Heart left ventricle (tissue), 13 donors: ENCODE measurements at regions not wholly inside any gene's neighbourhood (a gene's known extent, or its start where the extent isn't known, plus 50 kb on each side); places are given as distances from the start of the nearest gene placed in this dataset.

Source experiments
- POLR2A ChIP-seq, 2 donors: fragments of 450-650 bp; IDR thresholded peaks; one replicate each; pipeline ENCODE4 v1.6.1; 2017; ENCODE audit warnings: antibody characterized with exemption in 2 of 2, mild to moderate bottlenecking in 2 of 2, moderate library complexity in 2 of 2
- TF ChIP-seq, protein P1 (sequence below), 12 donors: fragments of 200-600 bp; sonication (generic) in 4 of 12; IDR thresholded peaks; one replicate each; pipeline versions ENCODE4 v1.5.0 to v1.8.0; 2018 to 2022; ENCODE audit warnings: antibody characterized with exemption in 12 of 12, mild to moderate bottlenecking in 5 of 12
- donor health status: ischemic (EF 13 %, LVEDD 7.1; RV severe dilation, severe dysfunction).
- donor health status: DM: no; HTN: yes; CAD: no.
- donor health status: DM: no; HTN: no; CAD: no.
- donor health status: ischemic (EF 25% LVEDD 6.9; RV normal size, moderate dysfunction).
- donor health status: ischemic (EF 25% LVEDD 5.7; RV mildly dilated, moderate dysfunction).
- donor health status: ischemic (EF 35%, LVEDD 5.7; RV mildly dilated, moderate dysfunction).
- donor health status: nonischemic (EF 11% LVEDD 7.7; RV severe dilation, severe dysfunction).
- donor health status: DM: yes; HTN: yes; CAD: no.
- donor health status: PGD.
- donor health status: ischemic (EF 29% LVEDD 5.4; RV normal size, mild dysfunction).
- donor health status: nonischemic (EF 23%, LVEDD 6.1; RV moderate dilation, normal function).

- TF ChIP-seq, protein P1, sequence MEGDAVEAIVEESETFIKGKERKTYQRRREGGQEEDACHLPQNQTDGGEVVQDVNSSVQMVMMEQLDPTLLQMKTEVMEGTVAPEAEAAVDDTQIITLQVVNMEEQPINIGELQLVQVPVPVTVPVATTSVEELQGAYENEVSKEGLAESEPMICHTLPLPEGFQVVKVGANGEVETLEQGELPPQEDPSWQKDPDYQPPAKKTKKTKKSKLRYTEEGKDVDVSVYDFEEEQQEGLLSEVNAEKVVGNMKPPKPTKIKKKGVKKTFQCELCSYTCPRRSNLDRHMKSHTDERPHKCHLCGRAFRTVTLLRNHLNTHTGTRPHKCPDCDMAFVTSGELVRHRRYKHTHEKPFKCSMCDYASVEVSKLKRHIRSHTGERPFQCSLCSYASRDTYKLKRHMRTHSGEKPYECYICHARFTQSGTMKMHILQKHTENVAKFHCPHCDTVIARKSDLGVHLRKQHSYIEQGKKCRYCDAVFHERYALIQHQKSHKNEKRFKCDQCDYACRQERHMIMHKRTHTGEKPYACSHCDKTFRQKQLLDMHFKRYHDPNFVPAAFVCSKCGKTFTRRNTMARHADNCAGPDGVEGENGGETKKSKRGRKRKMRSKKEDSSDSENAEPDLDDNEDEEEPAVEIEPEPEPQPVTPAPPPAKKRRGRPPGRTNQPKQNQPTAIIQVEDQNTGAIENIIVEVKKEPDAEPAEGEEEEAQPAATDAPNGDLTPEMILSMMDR (IDR thresholded peaks at IDR 0.05): no peak
- TF ChIP-seq POLR2A (IDR thresholded peaks at IDR 0.05): no peak
Measured at GRCh38 chr1:187873126-187873525, 1044.4 kb downstream of the PLA2G4A start.
